Panc1 (cell line): ENCODE measurements at regions not wholly inside any gene's neighbourhood (a gene's known extent, or its start where the extent isn't known, plus 50 kb on each side); places are given as distances from the start of the nearest gene placed in this dataset.
"Not testable (repeated sequence)": the region's sequence is repeated elsewhere in the genome, so short reads cannot be mapped to it uniquely, and the experiment has no call there.

Source experiments
- ATAC-seq: fragments of 200-7000 bp; cut with Tn5 transposase; 2 replicates; pipeline ENCODE4 v1.9.1; 2020; ENCODE audit warnings: mild to moderate bottlenecking, moderate library complexity
- BruUV-seq: library from RNA; stranded (reverse); fragments of 400-500 nt; replicated peaks from 2 replicates; lab custom pipeline; 2021; lab: Mats Ljungman, UMichigan
- CTCF ChIA-PET: fragments of 300-600 bp; sonication (Branson Sonifier 250); formaldehyde crosslinking; loops from one replicate; lab custom pipeline; 2022; ENCODE audit warnings: antibody characterized with exemption; lab: Charles Lee
- POLR2A ChIA-PET: fragments of 300-600 bp; sonication (Branson Sonifier 250); formaldehyde crosslinking; loops from one replicate; lab custom pipeline; 2022; ENCODE audit warnings: antibody characterized with exemption; lab: Charles Lee
- DNase-seq: peaks from one replicate; pipeline ENCODE4 v3.0.0-alpha.2; 2010; ENCODE audit warnings: low read depth, low spot score
- H3K27ac ChIP-seq: 2 replicates; pipeline ENCODE4 v1.5.1; 2011; ENCODE audit warnings: mild to moderate bottlenecking, low read length, inconsistent platforms
- H3K27me3 ChIP-seq: fragments of 200-500 bp; sonication (Bioruptor generic); 2 replicates; pipeline ENCODE4 v1.6.0; 2014; ENCODE audit warnings: low read length, inconsistent platforms; ENCODE audit not compliant: control insufficient read depth, insufficient read depth
- H3K36me3 ChIP-seq: fragments of 200-500 bp; sonication (Bioruptor generic); 2 replicates; pipeline ENCODE4 v1.5.1; 2014; ENCODE audit warnings: inconsistent platforms, mild to moderate bottlenecking, low read length, moderate library complexity; ENCODE audit not compliant: control insufficient read depth, insufficient read depth
- H3K4me1 ChIP-seq: 2 replicates; pipeline ENCODE4 v1.5.1; 2011; ENCODE audit warnings: inconsistent platforms, mild to moderate bottlenecking, low read length, moderate library complexity; ENCODE audit not compliant: control insufficient read depth, insufficient read depth
- H3K4me3 ChIP-seq, 2 experiments: 2 replicates each; pipeline ENCODE4 v1.5.1; 2011 to 2012; ENCODE audit warnings: low read depth in 2 of 2, low read length in 2 of 2, mild to moderate bottlenecking in 2 of 2, inconsistent platforms in 1 of 2, moderate library complexity in 1 of 2
- H3K9me3 ChIP-seq: fragments of 200-500 bp; sonication (Bioruptor generic); 2 replicates; pipeline ENCODE4 v1.5.1; 2014; ENCODE audit warnings: low read depth, mild to moderate bottlenecking, inconsistent platforms, low read length, moderate library complexity; ENCODE audit not compliant: control insufficient read depth, insufficient read depth
- CTCF ChIP-seq: fragments of 450-650 bp; IDR thresholded peaks from 2 replicates; pipeline ENCODE4 v1.5.1; 2017; ENCODE audit warnings: mild to moderate bottlenecking
- POLR2AphosphoS5 ChIP-seq: IDR thresholded peaks from 2 replicates; pipeline ENCODE4 v1.6.1; 2012; ENCODE audit warnings: mild to moderate bottlenecking, low read depth, low read length, moderate library complexity
- REST ChIP-seq, 2 experiments: IDR thresholded peaks; 2 replicates each; pipeline ENCODE4 v1.6.1; 2011 to 2012; ENCODE audit warnings: low read depth in 2 of 2, control low read depth in 1 of 2, low read length in 1 of 2, mild to moderate bottlenecking in 1 of 2, moderate library complexity in 1 of 2; ENCODE audit not compliant: insufficient read depth in 1 of 2
- SIN3A ChIP-seq: IDR thresholded peaks from 2 replicates; pipeline ENCODE4 v1.6.1; 2012; ENCODE audit warnings: low read depth, mild to moderate bottlenecking, low read length, moderate library complexity, borderline replicate concordance; ENCODE audit not compliant: insufficient read depth
- TCF7L2 ChIP-seq: IDR thresholded peaks from 2 replicates; pipeline ENCODE4 v1.6.1; 2011; ENCODE audit warnings: mild to moderate bottlenecking, low read depth, low read length, inconsistent platforms
- in situ Hi-C: cut with HindIII; loops from 2 replicates; pipeline ENCODE4 v1.10.0; 2016; ENCODE audit warnings: low sequenced_read_pairs, low pct_unique_long_range_greater_than_20kb
- intact Hi-C: fragments of 100-400 bp; cut with micrococcal nuclease; formaldehyde crosslinking; loops from one replicate; pipeline ENCODE4 v1.10.0; 2022; ENCODE audit not compliant: unreplicated experiment

GRCh38 chr9:99666571-99666970 is 155.1 kb upstream of the NR4A3 start:
- H3K27ac ChIP-seq, result no peak overlapping the region
- ATAC-seq, result no peak

DNA sequence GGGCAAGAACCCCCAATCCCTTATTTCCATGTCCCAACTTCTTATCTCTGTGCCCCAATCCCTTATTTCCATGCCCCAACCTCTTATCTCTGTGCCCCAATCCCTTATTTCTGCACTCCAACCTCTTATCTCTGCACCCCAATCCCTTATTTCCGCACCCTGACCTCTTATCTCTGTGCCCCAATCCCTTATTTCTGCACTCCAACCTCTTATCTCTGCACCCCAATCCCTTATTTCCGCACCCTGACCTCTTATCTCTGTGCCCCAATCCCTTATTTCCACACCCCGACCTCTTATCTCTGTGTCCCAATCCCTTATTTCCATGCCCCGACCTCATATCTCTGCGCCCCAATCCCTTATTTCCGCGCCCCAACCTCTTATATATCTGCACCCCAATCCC is 150.8 kb upstream of the NR4A3 start:
- BruUV-seq, H3K36me3 ChIP-seq, CTCF ChIA-PET, H3K27me3 ChIP-seq, H3K4me1 ChIP-seq, H3K4me3 ChIP-seq, DNase-seq, H3K9me3 ChIP-seq, POLR2A ChIA-PET, in situ Hi-C loops, intact Hi-C loops, ATAC-seq, H3K27ac ChIP-seq: not testable (repeated sequence)

More at GRCh38 chr9:99666571-99666970, 155.1 kb upstream of the NR4A3 start:
- CTCF ChIA-PET, result no interaction called here
- no peak for DNase-seq
- no peaks in the 10 kb centered on the region for H3K9me3 ChIP-seq
- H3K27me3 ChIP-seq, result no peaks in the 10 kb centered on the region
- in situ Hi-C loops (no loop called here), intact Hi-C loops (no loop called here)
- no TSS peak for BruUV-seq
- no peaks in the 10 kb centered on the region for H3K36me3 ChIP-seq
- TF ChIP-seq SIN3A, result no peak
- TF ChIP-seq POLR2AphosphoS5, result no peak
- TF ChIP-seq TCF7L2, result no peak
- TF ChIP-seq CTCF, result no peak
- H3K4me3 ChIP-seq, result no peak overlapping the region
- POLR2A ChIA-PET, result no interaction called here
- H3K4me1 ChIP-seq, result no peaks in the 10 kb centered on the region

DNA sequence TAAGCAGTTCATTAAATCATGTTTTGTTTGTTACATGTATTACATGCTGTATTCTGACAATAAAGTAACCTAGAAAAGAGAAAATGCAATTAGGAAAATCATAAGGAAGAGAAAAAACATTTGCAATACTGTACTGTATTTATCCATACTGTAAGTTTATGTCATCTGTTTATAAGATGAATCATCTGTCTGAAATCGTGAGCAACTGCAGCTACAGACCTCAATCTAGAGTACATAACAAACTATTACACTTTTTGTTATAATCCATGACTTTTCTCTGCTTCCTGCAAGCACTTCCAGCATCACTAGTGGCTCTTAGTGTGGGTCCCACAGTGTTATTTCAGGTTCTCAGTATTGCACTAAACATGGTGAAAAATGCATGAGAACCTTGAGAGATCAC is 144.4 kb upstream of the NR4A3 start:
- TF ChIP-seq POLR2AphosphoS5 (no peak), TCF7L2 (no peak), SIN3A (no peak), REST (IDR thresholded peaks at IDR 0.05; ENCODE audit: insufficient read depth in 1 of 2, low read depth in 2 of 2, low read length in 1 of 2) (no peak), CTCF (no peak)
- BruUV-seq, result no TSS peak

More for the DNA sequence above, 144.4 kb upstream of the NR4A3 start:
- ChIA-PET POLR2A (no interaction called here), CTCF (no interaction called here)
- Histone ChIP-seq H3K4me1 (no peaks in the 10 kb centered on the region), H3K27me3 (no peaks in the 10 kb centered on the region), H3K36me3 (no peaks in the 10 kb centered on the region), H3K9me3 (no peaks in the 10 kb centered on the region), H3K27ac (no peak overlapping the region), H3K4me3 (no peak overlapping the region)
- intact Hi-C loops (no loop called here), in situ Hi-C loops (no loop called here)
- DNase-seq (no peak), ATAC-seq (no peak)
